ENCODE measurements at regions not wholly inside any gene's neighbourhood (a gene's known extent, or its start where the extent isn't known, plus 50 kb on each side); places are given as distances from the start of the nearest gene placed in this dataset.

DNA sequence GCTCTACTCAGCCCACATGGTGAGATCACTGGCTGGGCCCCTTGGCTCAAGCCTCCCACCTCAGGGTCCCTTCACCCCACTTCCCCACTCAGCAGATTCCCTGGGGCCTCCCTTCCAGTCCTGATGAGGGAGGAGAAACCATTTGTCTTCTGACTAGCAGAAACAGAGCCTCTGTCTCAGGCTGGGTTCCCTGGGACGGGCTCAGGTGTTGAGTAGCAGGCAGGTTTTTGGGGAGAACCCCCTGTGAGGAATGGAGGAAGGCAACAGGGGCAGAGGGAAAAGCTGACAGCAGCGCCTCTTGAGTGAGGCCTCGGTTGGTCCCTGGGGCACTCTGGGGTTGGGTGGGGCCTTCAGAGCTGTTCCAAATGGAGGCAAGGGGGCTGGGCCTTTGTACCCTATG lies 452.2 kb downstream of the TSHZ3 start:
- intact Hi-C loops (cut with DNase I) = no loop called here
- WGBS = 93% methylated on average over 3 of the region's 3 CpGs
- Histone ChIP-seq H3K9me3 (ENCODE audit: control insufficient read depth, low read length) (no peaks in the 10 kb centered on the region), H3K4me3 (ENCODE audit: low read length) (no peak overlapping the region), H3K4me1 (ENCODE audit: control insufficient read depth, insufficient read depth, low read length) (no peaks in the 10 kb centered on the region), H3K27me3 (ENCODE audit: control insufficient read depth, insufficient read depth) (no peaks in the 10 kb centered on the region), H3K27ac (ENCODE audit: low read length) (no peak overlapping the region)
- DNase-seq (no peak), ATAC-seq (peak in 1 of 2 donors; percentile 16)

DNA sequence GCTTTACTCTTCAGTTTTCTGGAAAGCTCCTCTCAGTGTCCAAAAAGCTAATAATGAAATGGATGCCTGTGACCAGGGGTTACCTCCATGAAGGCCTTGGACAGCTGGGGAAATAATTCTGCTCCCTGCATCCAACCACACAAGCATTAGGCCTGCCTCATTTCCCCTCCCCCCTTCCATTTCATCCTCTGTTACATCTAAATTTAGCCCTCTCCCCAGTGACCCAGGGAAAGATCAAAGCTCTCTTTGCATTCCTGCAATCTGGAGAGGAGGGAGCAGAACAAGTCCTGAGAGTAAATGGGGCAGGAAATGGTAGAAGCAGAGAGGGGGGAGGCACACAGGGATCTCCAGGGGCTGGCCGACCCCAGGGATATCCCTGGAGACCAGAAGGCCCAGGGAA lies 452.7 kb downstream of the TSHZ3 start:
- ATAC-seq = no peak

DNA sequence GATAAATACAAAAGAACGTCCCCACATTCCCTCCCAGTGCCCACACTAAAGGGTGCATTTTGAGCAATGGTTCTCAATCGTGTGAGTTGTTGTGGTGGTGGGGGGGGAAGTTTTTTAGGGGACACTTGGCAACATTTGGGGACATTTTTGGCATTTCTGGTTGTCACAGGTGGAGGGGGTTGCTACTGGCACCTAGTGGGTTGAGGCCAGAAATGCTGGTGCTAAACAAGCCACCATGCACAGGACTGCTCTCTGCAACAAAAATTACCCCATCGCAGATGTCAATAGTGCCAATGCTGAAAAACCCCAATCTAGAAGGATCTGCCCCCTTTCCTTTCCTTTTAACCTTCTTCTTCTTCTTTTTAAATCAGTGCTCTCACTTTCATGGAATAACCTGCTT lies 453.3 kb downstream of the TSHZ3 start:
- 76% methylated on average over 3 of the region's 3 CpGs for WGBS
- no peak for ATAC-seq
- intact Hi-C loops (cut with DNase I) = no loop called here
- Histone ChIP-seq H3K4me3 (ENCODE audit: low read length) (no peak overlapping the region), H3K27me3 (ENCODE audit: control insufficient read depth, insufficient read depth) (no peaks in the 10 kb centered on the region), H3K9me3 (ENCODE audit: control insufficient read depth, low read length) (no peaks in the 10 kb centered on the region), H3K27ac (ENCODE audit: low read length) (no peak overlapping the region), H3K4me1 (ENCODE audit: control insufficient read depth, insufficient read depth, low read length) (no peaks in the 10 kb centered on the region)
- DNase-seq = no peak

More for the DNA sequence above, 452.7 kb downstream of the TSHZ3 start:
- Histone ChIP-seq H3K9me3 (ENCODE audit: control insufficient read depth, low read length) (no peaks in the 10 kb centered on the region), H3K4me3 (ENCODE audit: low read length) (no peak overlapping the region), H3K4me1 (ENCODE audit: control insufficient read depth, insufficient read depth, low read length) (no peaks in the 10 kb centered on the region), H3K27me3 (ENCODE audit: control insufficient read depth, insufficient read depth) (no peaks in the 10 kb centered on the region), H3K27ac (ENCODE audit: low read length) (no peak overlapping the region)
- DNase-seq = no peak
- intact Hi-C loops (cut with DNase I) = no loop called here
- 14% methylated on average over 1 of the region's 1 CpG for WGBS

DNA sequence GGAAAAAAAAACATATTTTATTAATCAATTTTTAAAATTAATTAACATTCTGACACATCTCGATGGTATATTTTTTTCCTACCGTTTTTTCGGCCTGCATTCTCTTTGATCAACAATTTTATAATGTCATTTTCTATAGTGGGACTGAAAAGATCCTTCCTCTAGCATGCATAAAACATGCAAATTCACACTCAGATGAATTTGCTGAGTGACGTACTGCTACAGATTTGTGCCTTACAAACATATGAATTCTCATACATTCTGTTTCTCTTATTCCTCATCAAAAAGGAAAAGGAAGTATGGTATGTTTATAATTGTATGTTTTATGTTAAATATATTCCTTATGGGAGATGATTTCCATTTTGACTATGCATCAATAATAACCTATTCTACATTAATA lies 458.2 kb downstream of the TSHZ3 start:
- Histone ChIP-seq H3K27me3 (ENCODE audit: control insufficient read depth, insufficient read depth) (no peaks in the 10 kb centered on the region), H3K27ac (ENCODE audit: low read length) (no peak overlapping the region), H3K4me3 (ENCODE audit: low read length) (no peak overlapping the region), H3K4me1 (ENCODE audit: control insufficient read depth, insufficient read depth, low read length) (no peaks in the 10 kb centered on the region), H3K9me3 (ENCODE audit: control insufficient read depth, low read length) (no peaks in the 10 kb centered on the region)
- 84% methylated on average over 4 of the region's 4 CpGs for WGBS
- DNase-seq = no peak
- intact Hi-C loops (cut with DNase I) = no loop called here
- no peak for ATAC-seq

DNA sequence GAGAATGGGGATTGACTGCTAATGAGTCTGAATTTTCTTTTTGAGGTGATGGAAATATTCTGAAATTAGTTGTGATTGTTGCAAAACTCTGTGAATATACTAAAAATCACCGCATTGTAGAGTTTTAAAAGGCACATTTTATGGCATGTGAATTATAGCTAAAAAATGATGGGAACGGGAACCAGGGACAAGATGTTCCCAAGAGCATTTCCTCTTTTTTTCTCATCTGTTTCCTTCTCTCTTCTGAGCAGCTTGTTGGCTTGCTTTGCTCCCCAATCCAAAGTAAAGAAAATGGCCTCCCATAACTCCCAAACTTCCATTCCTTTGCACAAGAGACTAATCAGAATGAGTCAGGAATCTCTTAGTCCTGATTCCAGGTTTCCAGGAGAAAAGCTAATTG lies 459.2 kb downstream of the TSHZ3 start:
- no peak for ATAC-seq
- 58% methylated on average over 2 of the region's 2 CpGs for WGBS
- Histone ChIP-seq H3K4me3 (ENCODE audit: low read length) (no peak overlapping the region), H3K27ac (ENCODE audit: low read length) (no peak overlapping the region), H3K9me3 (ENCODE audit: control insufficient read depth, low read length) (no peaks in the 10 kb centered on the region), H3K27me3 (ENCODE audit: control insufficient read depth, insufficient read depth) (no peaks in the 10 kb centered on the region), H3K4me1 (ENCODE audit: control insufficient read depth, insufficient read depth, low read length) (no peaks in the 10 kb centered on the region)
- intact Hi-C loops (cut with DNase I) = no loop called here
- DNase-seq = no peak

- Histone ChIP-seq H3K27me3 (ENCODE audit: control insufficient read depth, insufficient read depth) (no peaks in the 10 kb centered on the region), H3K27ac (ENCODE audit: low read length) (no peak overlapping the region), H3K9me3 (ENCODE audit: control insufficient read depth, low read length) (no peaks in the 10 kb centered on the region), H3K4me1 (ENCODE audit: control insufficient read depth, insufficient read depth, low read length) (no peaks in the 10 kb centered on the region), H3K4me3 (ENCODE audit: low read length) (no peak overlapping the region)
- intact Hi-C loops (cut with DNase I) = no loop called here
- DNase-seq = no peak
- 90% methylated on average over 2 of the region's 2 CpGs for WGBS
- no peak for ATAC-seq
Measured at GRCh38 chr19:30888937-30889336, 460.3 kb downstream of the TSHZ3 start.

- 76% methylated on average over 6 of the region's 6 CpGs for WGBS
- H3K9me3 ChIP-seq (ENCODE audit: control insufficient read depth, low read length) = no peaks in the 10 kb centered on the region
- H3K4me1 ChIP-seq (ENCODE audit: control insufficient read depth, insufficient read depth, low read length) = no peaks in the 10 kb centered on the region
- no peaks in the 10 kb centered on the region for H3K27me3 ChIP-seq (ENCODE audit: control insufficient read depth, insufficient read depth)
- intact Hi-C loops (cut with DNase I) = no loop called here
- H3K27ac ChIP-seq (ENCODE audit: low read length) = no peak overlapping the region
- DNase-seq (no peak), ATAC-seq (no peak)
- H3K4me3 ChIP-seq (ENCODE audit: low read length) = no peak overlapping the region
Measured at GRCh38 chr19:30887042-30887441, 462.2 kb downstream of the TSHZ3 start.

DNA sequence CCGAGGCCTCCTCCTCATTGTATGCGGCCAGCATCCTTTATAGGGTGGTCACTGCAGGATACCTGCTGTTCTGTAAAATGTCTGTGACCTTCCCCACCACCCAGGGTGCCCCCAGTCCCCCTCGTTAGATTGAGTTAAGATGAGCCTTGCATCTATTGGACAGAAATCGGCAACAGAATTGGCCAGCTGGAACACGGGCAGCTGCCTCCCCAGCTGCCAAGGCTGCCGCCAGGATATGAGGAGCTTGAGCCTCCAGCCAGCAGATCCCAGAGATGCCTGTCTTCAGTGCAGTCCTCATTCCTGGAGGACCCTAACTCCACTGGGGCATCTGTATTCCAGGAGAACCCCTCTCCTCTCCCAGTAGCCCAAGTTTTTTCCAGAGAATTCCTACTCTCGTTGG lies 463.0 kb downstream of the TSHZ3 start:
- no peaks in the 10 kb centered on the region for H3K9me3 ChIP-seq (ENCODE audit: control insufficient read depth, low read length)
- WGBS = 72% methylated on average over 7 of the region's 7 CpGs
- H3K4me3 ChIP-seq (ENCODE audit: low read length) = no peak overlapping the region
- no peaks in the 10 kb centered on the region for H3K4me1 ChIP-seq (ENCODE audit: control insufficient read depth, insufficient read depth, low read length)
- no peaks in the 10 kb centered on the region for H3K27me3 ChIP-seq (ENCODE audit: control insufficient read depth, insufficient read depth)
- no peak overlapping the region for H3K27ac ChIP-seq (ENCODE audit: low read length)
- DNase-seq = no peak
- ATAC-seq = no peak
- intact Hi-C loops (cut with DNase I) = no loop called here

DNA sequence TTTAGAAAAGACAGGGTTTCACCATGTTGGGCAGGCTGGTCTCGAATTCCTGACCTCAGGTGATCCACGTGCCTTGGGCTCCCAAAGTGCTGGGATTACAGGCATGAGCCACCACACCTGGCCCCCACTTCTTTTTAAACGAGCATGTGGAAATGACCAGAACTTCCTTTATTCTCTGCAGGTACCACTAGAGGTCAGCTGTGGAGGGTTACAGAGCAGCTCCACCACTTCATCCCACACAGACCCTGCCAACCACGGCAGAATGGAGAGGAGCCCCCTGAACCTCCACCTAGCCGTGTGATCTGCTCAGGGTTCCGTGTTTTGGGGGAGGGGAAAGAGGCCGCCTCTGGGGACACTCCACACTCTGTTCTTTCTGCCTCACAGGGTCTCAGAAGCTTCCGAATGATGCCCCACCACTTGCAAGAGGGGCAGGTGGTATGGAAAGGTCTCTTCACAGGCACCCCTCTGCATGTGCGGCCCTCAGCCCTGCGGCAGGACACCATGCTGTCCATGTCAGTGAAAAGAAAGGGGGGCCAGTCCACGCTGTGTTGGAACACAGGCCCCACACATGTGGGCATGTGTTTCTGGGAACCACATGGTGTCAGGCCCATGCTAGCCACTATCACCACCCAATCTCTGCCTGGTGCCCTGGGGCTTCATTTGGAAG lies 465.0 kb downstream of the TSHZ3 start:
- no peak overlapping the region for H3K27ac ChIP-seq (ENCODE audit: low read length)
- no peak for DNase-seq
- H3K4me1 ChIP-seq (ENCODE audit: control insufficient read depth, insufficient read depth, low read length) = no peaks in the 10 kb centered on the region
- no peak for ATAC-seq
- WGBS = 85% methylated on average over 11 of the region's 11 CpGs
- no peaks in the 10 kb centered on the region for H3K27me3 ChIP-seq (ENCODE audit: control insufficient read depth, insufficient read depth)
- H3K4me3 ChIP-seq (ENCODE audit: low read length) = no peak overlapping the region
- intact Hi-C loops (cut with DNase I) = no loop called here
- no peaks in the 10 kb centered on the region for H3K9me3 ChIP-seq (ENCODE audit: control insufficient read depth, low read length)

DNA sequence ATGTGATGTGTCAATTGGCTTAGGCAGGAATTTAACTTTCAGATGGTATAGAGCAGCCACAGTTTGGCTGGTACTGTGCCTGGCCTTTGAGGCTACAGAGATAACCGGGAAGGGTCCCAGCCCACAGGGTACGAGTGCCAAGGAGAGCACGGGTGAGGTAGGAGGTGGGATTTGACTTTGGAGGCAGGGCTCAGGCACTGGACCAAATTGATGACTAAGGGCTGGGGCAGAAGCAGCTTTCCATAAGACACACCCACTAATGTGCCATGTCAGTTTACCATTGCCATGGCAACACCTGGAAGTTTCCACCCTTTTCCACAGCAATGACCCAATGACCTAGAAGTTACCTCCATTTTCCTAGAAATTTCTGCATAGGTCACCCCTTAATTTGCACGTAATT lies 466.2 kb downstream of the TSHZ3 start:
- H3K27me3 ChIP-seq (ENCODE audit: control insufficient read depth, insufficient read depth) = no peaks in the 10 kb centered on the region
- no peaks in the 10 kb centered on the region for H3K9me3 ChIP-seq (ENCODE audit: control insufficient read depth, low read length)
- ATAC-seq = peak in 1 of 2 donors; percentile 39
- no peaks in the 10 kb centered on the region for H3K4me1 ChIP-seq (ENCODE audit: control insufficient read depth, insufficient read depth, low read length)
- no peak for DNase-seq
- WGBS = 69% methylated on average over 4 of the region's 4 CpGs
- intact Hi-C loops (cut with DNase I) = no loop called here
- no peak overlapping the region for H3K27ac ChIP-seq (ENCODE audit: low read length)
- no peak overlapping the region for H3K4me3 ChIP-seq (ENCODE audit: low read length)

DNA sequence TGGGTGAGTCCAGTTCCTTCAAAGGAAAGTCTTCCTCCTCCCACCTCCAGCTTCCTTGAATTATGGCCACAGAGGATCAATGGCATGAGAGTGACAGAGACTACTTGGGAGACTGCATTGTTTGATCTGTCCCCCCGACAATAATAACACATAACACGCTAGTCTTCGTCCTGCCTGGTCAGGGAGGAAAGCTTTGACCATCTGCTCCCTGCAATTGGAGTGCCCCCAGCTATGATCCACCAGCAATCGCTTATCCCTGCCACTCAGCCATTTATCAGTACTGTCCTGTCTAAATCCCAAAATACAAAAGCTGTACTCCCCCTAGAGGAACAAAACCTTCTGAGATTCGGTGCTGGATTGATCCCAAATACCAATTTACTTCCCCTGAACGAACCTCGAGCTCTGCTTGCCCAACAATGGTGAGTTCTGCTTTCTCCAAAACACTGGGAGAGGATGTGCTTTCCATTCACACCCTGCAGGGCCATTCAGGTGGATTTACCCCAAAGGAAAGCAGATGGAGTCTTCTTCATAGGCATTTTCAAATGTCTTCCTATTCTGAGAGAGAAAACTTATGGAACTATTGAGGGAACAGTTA lies 466.7 kb downstream of the TSHZ3 start:
- intact Hi-C loops (cut with DNase I) = no loop called here
- DNase-seq (no peak), ATAC-seq (no peak)
- no peak overlapping the region for H3K4me3 ChIP-seq (ENCODE audit: low read length)
- H3K9me3 ChIP-seq (ENCODE audit: control insufficient read depth, low read length) = no peaks in the 10 kb centered on the region
- H3K27ac ChIP-seq (ENCODE audit: low read length) = no peak overlapping the region
- H3K4me1 ChIP-seq (ENCODE audit: control insufficient read depth, insufficient read depth, low read length) = no peaks in the 10 kb centered on the region
- no peaks in the 10 kb centered on the region for H3K27me3 ChIP-seq (ENCODE audit: control insufficient read depth, insufficient read depth)
- 63% methylated on average over 7 of the region's 7 CpGs for WGBS

DNA sequence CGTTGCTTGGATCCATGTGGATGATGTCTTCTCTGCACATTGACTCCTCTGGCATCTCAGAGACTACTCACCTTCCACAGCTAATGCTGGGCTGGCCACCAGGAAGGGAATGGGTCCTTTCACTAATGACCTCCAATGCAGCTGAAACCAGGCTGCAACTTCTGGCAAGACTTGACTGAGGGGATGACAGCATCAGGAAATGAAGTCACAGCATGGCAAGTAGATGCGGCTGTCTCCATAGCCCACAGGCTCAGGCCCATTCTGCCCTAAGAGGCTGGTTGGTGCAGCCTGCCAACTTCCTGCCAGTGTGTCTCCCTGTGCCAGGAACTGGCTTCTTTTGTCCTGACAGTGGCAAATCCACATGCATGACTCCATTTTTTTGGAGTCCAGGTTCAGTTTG lies 467.3 kb downstream of the TSHZ3 start:
- H3K4me1 ChIP-seq (ENCODE audit: control insufficient read depth, insufficient read depth, low read length) = no peaks in the 10 kb centered on the region
- 54% methylated on average over 2 of the region's 2 CpGs for WGBS
- H3K27ac ChIP-seq (ENCODE audit: low read length) = no peak overlapping the region
- H3K9me3 ChIP-seq (ENCODE audit: control insufficient read depth, low read length) = no peaks in the 10 kb centered on the region
- no peak for ATAC-seq
- H3K4me3 ChIP-seq (ENCODE audit: low read length) = no peak overlapping the region
- no peak for DNase-seq
- H3K27me3 ChIP-seq (ENCODE audit: control insufficient read depth, insufficient read depth) = no peaks in the 10 kb centered on the region
- intact Hi-C loops (cut with DNase I) = no loop called here

All from right cardiac atrium (tissue), 5 donors.